ENCODE measurements at regions not wholly inside any gene's neighbourhood (a gene's known extent, or its start where the extent isn't known, plus 50 kb on each side); places are given as distances from the start of the nearest gene placed in this dataset.

DNA sequence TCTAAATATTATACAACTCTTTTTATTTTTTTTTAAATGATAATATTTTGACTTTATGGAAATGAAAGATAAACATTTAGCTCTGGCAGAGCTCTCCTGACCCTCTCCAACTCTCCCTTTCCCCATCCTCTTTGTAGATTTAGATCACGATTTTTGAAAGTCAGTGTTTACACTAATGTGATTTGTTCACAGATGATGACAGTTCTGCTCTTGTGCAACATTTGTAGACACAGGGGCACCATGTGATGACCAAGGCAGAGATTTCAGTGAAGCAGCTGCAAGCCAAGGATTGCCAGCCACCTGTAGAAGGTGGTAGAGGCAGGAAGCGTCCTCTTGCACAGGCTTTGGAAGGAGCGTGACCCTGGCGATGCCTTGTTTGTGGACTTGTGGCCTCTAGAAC is 483.2 kb downstream of the QKI start:
- no peak for TF ChIP-seq POLR2A (IDR thresholded peaks at IDR 0.05)
- TF ChIP-seq, protein P1, sequence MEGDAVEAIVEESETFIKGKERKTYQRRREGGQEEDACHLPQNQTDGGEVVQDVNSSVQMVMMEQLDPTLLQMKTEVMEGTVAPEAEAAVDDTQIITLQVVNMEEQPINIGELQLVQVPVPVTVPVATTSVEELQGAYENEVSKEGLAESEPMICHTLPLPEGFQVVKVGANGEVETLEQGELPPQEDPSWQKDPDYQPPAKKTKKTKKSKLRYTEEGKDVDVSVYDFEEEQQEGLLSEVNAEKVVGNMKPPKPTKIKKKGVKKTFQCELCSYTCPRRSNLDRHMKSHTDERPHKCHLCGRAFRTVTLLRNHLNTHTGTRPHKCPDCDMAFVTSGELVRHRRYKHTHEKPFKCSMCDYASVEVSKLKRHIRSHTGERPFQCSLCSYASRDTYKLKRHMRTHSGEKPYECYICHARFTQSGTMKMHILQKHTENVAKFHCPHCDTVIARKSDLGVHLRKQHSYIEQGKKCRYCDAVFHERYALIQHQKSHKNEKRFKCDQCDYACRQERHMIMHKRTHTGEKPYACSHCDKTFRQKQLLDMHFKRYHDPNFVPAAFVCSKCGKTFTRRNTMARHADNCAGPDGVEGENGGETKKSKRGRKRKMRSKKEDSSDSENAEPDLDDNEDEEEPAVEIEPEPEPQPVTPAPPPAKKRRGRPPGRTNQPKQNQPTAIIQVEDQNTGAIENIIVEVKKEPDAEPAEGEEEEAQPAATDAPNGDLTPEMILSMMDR (IDR thresholded peaks at IDR 0.05), result no peak
